B cell (primary cell): ENCODE measurements at regions not wholly inside any gene's neighbourhood (a gene's known extent, or its start where the extent isn't known, plus 50 kb on each side); places are given as distances from the start of the nearest gene placed in this dataset.

Source experiments
- ATAC-seq: fragments of 200-7000 bp; cut with Tn5 transposase; one replicate; pipeline ENCODE4 v1.10.0; 2021; ENCODE audit warnings: low read depth, mild to moderate bottlenecking, moderate number of reproducible peaks, moderate library complexity
- CTCF ChIA-PET: fragments of 350-600 bp; sonication (Branson Sonifier 250); formaldehyde crosslinking; loops from one replicate; lab custom pipeline; 2021; ENCODE audit warnings: antibody characterized with exemption, inconsistent platforms; lab: Charles Lee
- POLR2A ChIA-PET: fragments of 350-600 bp; sonication (Branson Sonifier 250); formaldehyde crosslinking; loops from one replicate; lab custom pipeline; 2021; ENCODE audit warnings: antibody characterized with exemption; lab: Charles Lee
- DNase-seq: peaks from one replicate; pipeline ENCODE4 v3.0.0; 2013
- H2AFZ ChIP-seq: 2 replicates; pipeline ENCODE4 v1.6.1; 2012; ENCODE audit warnings: mild to moderate bottlenecking, low read depth, low read length; ENCODE audit not compliant: insufficient read depth, poor library complexity, severe bottlenecking
- H3K27ac ChIP-seq, 2 donors: 1 replicate in 1 of 2; 2 replicates in 1 of 2; pipeline ENCODE4 v1.5.1; 2012 to 2013; ENCODE audit warnings: low read length in 2 of 2, mild to moderate bottlenecking in 2 of 2, moderate library complexity in 1 of 2
- H3K27me3 ChIP-seq, 4 experiments: fragments of 200-600 bp in 1 of 4; sonication (generic) in 1 of 4; replicated peaks in 1 of 4; 1 replicate in 2 of 4; 2 replicates in 2 of 4; pipeline versions ENCODE4 v1.6.1 to v1.7.0; 2013 to 2016; ENCODE audit warnings: low read length in 3 of 4, mild to moderate bottlenecking in 2 of 4, mixed read lengths in 1 of 4, moderate library complexity in 1 of 4; ENCODE audit not compliant: insufficient read depth in 4 of 4, control insufficient read depth in 3 of 4; ENCODE audit errors: control extremely low read depth in 1 of 4
- H3K36me3 ChIP-seq, 2 experiments: replicated peaks in 1 of 2; 1 replicate in 1 of 2; 2 replicates in 1 of 2; pipeline versions ENCODE4 v1.6.1 to v1.7.1; 2013; ENCODE audit warnings: low read length in 1 of 2; ENCODE audit not compliant: insufficient read depth in 2 of 2, control insufficient read depth in 1 of 2; ENCODE audit errors: control extremely low read depth in 1 of 2, extremely low read depth in 1 of 2
- H3K4me1 ChIP-seq, 2 donors: fragments of 200-600 bp in 1 of 2; sonication (generic) in 1 of 2; 1 replicate in 1 of 2; 2 replicates in 1 of 2; pipeline versions ENCODE4 v1.5.1 to v1.6.1; 2013 to 2017; ENCODE audit warnings: low read length in 2 of 2; ENCODE audit not compliant: control insufficient read depth in 2 of 2, insufficient read depth in 2 of 2
- H3K4me2 ChIP-seq: replicated peaks from 2 replicates; pipeline ENCODE3; 2012; ENCODE audit warnings: mild to moderate bottlenecking, low read depth, low read length; ENCODE audit not compliant: poor library complexity, severe bottlenecking
- H3K4me3 ChIP-seq, 5 experiments: fragments of 200-600 bp in 1 of 5; sonication (generic) in 1 of 5; 1 replicate in 3 of 5; 2 replicates in 2 of 5; pipeline versions ENCODE4 v1.5.1 to v1.7.0; 2011 to 2016; ENCODE audit warnings: low read length in 4 of 5, mild to moderate bottlenecking in 4 of 5, low read depth in 2 of 5, control low read depth in 1 of 5, moderate library complexity in 1 of 5; ENCODE audit not compliant: insufficient read depth in 1 of 5; ENCODE audit errors: control extremely low read depth in 1 of 5, extremely low read depth in 1 of 5
- H3K79me2 ChIP-seq: fragments of 200-600 bp; sonication (generic); one replicate; pipeline ENCODE4 v1.6.0; 2016; ENCODE audit warnings: low read length; ENCODE audit not compliant: control insufficient read depth, insufficient read depth
- H3K9ac ChIP-seq: fragments of 200-600 bp; sonication (generic); 2 replicates; pipeline ENCODE4 v1.6.1; 2017; ENCODE audit warnings: mild to moderate bottlenecking, low read length, moderate library complexity
- H3K9me3 ChIP-seq, 3 donors: one replicate each; pipeline versions ENCODE4 v1.6.1 to v1.7.1; 2013; ENCODE audit warnings: low read length in 2 of 3; ENCODE audit not compliant: control insufficient read depth in 2 of 3, insufficient read depth in 1 of 3; ENCODE audit errors: control extremely low read depth in 1 of 3
- H4K20me1 ChIP-seq: 2 replicates; pipeline ENCODE4 v1.6.0; 2012; ENCODE audit warnings: mild to moderate bottlenecking, low read length; ENCODE audit not compliant: insufficient read depth, control insufficient read depth, poor library complexity, severe bottlenecking
- H3K27ac Mint-ChIP-seq: one replicate; pipeline ENCODE4 v1.8.0; 2021; ENCODE audit warnings: mixed read lengths
- H3K27me3 Mint-ChIP-seq: one replicate; pipeline ENCODE4 v1.8.0; 2021; ENCODE audit warnings: mixed read lengths
- H3K4me1 Mint-ChIP-seq: one replicate; pipeline ENCODE4 v1.8.0; 2021; ENCODE audit warnings: mixed read lengths
- H3K4me3 Mint-ChIP-seq: one replicate; pipeline ENCODE4 v1.8.0; 2021; ENCODE audit warnings: mixed read lengths
- H3K9me3 Mint-ChIP-seq: one replicate; pipeline ENCODE4 v1.8.0; 2022; ENCODE audit warnings: mixed read lengths; ENCODE audit not compliant: insufficient read depth
- EZH2 ChIP-seq: IDR thresholded peaks from 2 replicates; pipeline ENCODE4 v1.6.1; 2012; ENCODE audit warnings: borderline replicate concordance, low read depth, mild to moderate bottlenecking, moderate library complexity, low read length; ENCODE audit not compliant: insufficient read depth, poor library complexity, severe bottlenecking
- WGBS: methylation state at CpG from one replicate; pipeline ENCODE4 v1.1.5; 2013; ENCODE audit warnings: missing lambda C conversion rate; ENCODE audit not compliant: insufficient coverage; 5-methylcytosine and 5-hydroxymethylcytosine counted together
- intact Hi-C: fragments of 100-400 bp; cut with micrococcal nuclease; formaldehyde crosslinking; loops from one replicate; pipeline ENCODE4 v1.10.0; 2022
- TF ChIP-seq, protein P1 (sequence below): fragments of 200-600 bp; IDR thresholded peaks from one replicate; pipeline ENCODE4 v1.8.0; 2022; ENCODE audit warnings: antibody characterized with exemption, mild to moderate bottlenecking

- H3K9me3 ChIP-seq = peaks cover 0 to 2% (median 0%) of the 10 kb centered on the region in 3 donors
- H3K36me3 ChIP-seq = no peaks in the 10 kb centered on the region
- Mint-ChIP-seq H3K9me3 (peaks cover 2% of the 10 kb centered on the region), H3K4me3 (no peak overlapping the region), H3K4me1 (peaks cover 17% of the 10 kb centered on the region), H3K27ac (no peak overlapping the region), H3K27me3 (peaks cover 23% of the 10 kb centered on the region)
- H3K27ac ChIP-seq = no peak overlapping the region
- H3K4me3 ChIP-seq = peak overlapping the region in 1 of 5 experiments; percentile 54
- H2AFZ ChIP-seq = no peak overlapping the region
- POLR2A ChIA-PET = interaction anchor here (1.1 kb wide), 1 partner anchor 42 kb away, joined by 3 read pairs; no protein-coding TSS in a partner anchor
- no peak for ATAC-seq
- 97% methylated on average over 23 of the region's 27 CpGs for WGBS
- H3K4me1 ChIP-seq = peaks cover 23 to 26% of the 10 kb centered on the region in 2 donors
- TF ChIP-seq EZH2 = no peak
- TF ChIP-seq, protein P1, sequence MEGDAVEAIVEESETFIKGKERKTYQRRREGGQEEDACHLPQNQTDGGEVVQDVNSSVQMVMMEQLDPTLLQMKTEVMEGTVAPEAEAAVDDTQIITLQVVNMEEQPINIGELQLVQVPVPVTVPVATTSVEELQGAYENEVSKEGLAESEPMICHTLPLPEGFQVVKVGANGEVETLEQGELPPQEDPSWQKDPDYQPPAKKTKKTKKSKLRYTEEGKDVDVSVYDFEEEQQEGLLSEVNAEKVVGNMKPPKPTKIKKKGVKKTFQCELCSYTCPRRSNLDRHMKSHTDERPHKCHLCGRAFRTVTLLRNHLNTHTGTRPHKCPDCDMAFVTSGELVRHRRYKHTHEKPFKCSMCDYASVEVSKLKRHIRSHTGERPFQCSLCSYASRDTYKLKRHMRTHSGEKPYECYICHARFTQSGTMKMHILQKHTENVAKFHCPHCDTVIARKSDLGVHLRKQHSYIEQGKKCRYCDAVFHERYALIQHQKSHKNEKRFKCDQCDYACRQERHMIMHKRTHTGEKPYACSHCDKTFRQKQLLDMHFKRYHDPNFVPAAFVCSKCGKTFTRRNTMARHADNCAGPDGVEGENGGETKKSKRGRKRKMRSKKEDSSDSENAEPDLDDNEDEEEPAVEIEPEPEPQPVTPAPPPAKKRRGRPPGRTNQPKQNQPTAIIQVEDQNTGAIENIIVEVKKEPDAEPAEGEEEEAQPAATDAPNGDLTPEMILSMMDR = no peak
- H3K27me3 ChIP-seq = peaks cover 0 to 29% (median 9%) of the 10 kb centered on the region in 4 experiments
- H3K9ac ChIP-seq = no peak overlapping the region
- CTCF ChIA-PET = interaction anchor here (1.8 kb wide), 1 partner anchor 148 kb away, joined by 4 read pairs; no protein-coding TSS in a partner anchor
- intact Hi-C loops = no loop called here
- DNase-seq = no peak
- H4K20me1 ChIP-seq = no peaks in the 10 kb centered on the region
- H3K4me2 ChIP-seq = peak overlapping the region; percentile 86
- H3K79me2 ChIP-seq = no peaks in the 10 kb centered on the region
Measured at GRCh38 chr6:166252601-166253000, 55.6 kb downstream of the PRR18 start.

GRCh38 chr6:166251655-166252054 lies 56.5 kb downstream of the PRR18 start:
- peak overlapping the region; percentile 43 for H3K4me3 Mint-ChIP-seq
- 47% methylated on average over 4 of the region's 6 CpGs for WGBS
- no peak overlapping the region for H3K27ac ChIP-seq

More at GRCh38 chr6:166251655-166252054, 56.5 kb downstream of the PRR18 start:
- no peak overlapping the region for H2AFZ ChIP-seq
- H4K20me1 ChIP-seq = no peaks in the 10 kb centered on the region
- no peaks in the 10 kb centered on the region for H3K79me2 ChIP-seq
- intact Hi-C loops = no loop called here
- H3K4me1 ChIP-seq = peaks cover 23 to 26% of the 10 kb centered on the region in 2 donors
- no peak overlapping the region for H3K4me3 ChIP-seq
- Mint-ChIP-seq H3K27me3 (peaks cover 17% of the 10 kb centered on the region), H3K9me3 (no peaks in the 10 kb centered on the region), H3K4me1 (peaks cover 17% of the 10 kb centered on the region), H3K27ac (no peak overlapping the region)
- ATAC-seq (no peak), DNase-seq (no peak)
- no peak overlapping the region for H3K9ac ChIP-seq
- POLR2A ChIA-PET = no interaction called here
- TF ChIP-seq, protein P1 = no peak
- no peak for TF ChIP-seq EZH2
- H3K36me3 ChIP-seq = no peaks in the 10 kb centered on the region
- H3K27me3 ChIP-seq = peaks cover 0 to 29% (median 9%) of the 10 kb centered on the region in 4 experiments
- no peak overlapping the region for H3K4me2 ChIP-seq
- CTCF ChIA-PET = interaction anchor here (1.1 to 1.4 kb wide), 2 partner anchors 17 to 149 kb away, joined by 4 to 7 read pairs; no protein-coding TSS in a partner anchor
- no peaks in the 10 kb centered on the region for H3K9me3 ChIP-seq
